Smooth muscle cell of the brain vasculature (primary cell): ENCODE measurements at regions not wholly inside any gene's neighbourhood (a gene's known extent, or its start where the extent isn't known, plus 50 kb on each side); places are given as distances from the start of the nearest gene placed in this dataset.

ENCODE experiments used
- DNase-seq: peaks from one replicate; pipeline ENCODE4 v3.0.0-alpha.2; 2012; ENCODE audit warnings: low read depth, low spot score

DNA sequence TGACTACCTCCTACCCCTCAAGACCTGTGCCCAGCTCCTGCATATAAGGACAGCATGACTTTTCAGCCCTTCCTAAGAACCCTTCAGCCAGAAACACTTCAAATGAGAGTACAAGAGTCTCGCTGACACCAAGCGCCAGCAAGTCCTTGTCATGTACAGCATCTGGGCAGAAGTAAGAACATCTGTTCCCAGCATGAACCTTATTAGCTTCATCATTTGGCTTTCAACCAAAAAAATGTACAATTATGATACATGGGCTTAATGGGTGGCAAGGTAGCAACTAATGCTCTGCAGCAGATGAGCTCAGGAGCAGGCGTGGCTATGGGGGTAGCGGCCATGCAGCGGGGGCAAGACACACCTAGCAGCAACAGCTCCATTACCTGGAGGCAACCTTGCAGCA lies 487.6 kb downstream of the COG6 start:
- DNase-seq: no peak

DNA sequence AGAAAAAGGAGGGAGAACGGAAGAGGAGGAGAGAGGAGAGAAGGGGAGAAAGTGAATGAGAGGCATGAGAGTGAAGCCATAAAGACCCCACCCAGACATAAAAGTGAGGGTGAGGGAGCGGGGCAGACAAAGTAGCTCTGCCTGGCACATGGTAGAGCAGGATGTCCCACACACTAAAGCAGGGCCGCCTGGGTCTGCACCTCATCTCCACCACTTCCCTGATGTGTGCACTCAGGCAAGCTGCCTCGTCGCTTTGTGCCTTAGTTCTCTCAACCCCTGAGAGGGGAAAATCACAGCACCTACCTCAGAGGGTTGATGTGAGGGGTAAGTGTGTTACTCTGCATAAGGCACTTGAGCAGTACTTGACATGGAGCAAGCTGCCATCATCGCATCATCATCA lies 488.1 kb downstream of the COG6 start:
- no peak for DNase-seq

DNA sequence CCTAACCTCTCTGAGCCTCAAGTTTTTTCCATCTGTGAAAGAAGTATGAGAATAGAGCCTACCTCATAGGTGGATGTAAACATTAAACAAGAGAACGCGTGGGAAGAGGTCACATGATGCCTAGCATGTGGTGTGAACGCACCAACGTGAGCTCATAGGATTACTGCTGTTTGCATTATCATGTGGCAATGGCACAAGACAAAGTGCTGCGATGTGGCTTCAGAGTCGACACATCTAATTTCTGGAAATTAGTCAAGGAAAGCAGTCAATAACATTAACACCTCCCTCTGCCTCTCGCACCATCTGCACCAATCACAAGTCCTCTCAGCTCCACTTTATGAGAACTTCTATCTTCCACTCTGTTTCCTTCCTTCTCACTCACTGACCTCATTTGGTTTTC lies 489.7 kb downstream of the COG6 start:
- DNase-seq: no peak

DNA sequence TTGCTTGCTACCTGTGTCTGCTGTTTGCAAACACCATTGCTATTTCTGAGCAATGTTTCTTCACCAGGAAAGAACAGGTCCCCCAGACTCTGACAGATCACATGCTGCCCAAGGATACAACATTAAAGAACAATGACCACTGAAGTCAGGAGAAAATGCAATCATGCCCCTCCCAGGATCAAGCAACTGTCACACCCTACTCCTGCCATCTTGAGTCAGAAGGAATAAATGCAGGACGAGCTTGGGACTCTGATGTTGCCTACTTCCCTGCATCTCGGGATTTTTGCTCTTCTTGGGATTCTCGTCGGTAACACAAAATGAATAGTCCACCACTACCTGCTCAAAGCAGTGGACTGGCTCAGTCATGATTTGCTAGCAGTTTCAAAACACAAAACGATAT lies 490.6 kb downstream of the COG6 start:
- DNase-seq: no peak

DNA sequence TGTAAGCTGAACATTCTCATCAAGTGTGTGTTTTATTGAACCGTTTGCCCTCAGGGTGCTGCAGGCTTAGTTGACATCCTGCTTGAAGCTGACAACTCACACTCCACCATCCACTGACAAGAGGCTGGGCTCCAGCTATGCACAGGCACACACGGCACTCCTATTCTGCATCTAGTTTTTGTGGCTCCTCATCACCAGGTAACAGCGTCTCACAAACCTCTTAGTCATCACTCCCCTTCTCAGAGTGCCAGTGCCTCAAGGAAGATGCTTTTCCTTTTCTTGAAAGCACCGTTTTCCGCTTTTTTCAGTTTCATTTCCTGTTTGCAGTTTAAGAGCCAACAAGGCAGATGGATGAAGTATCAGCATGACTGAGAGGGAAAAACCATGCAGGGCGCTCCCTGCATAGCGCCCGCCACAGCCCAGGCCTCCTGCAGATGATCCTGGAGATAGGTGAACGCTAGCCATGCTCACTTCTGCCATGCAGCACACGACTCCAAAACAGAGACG lies 491.2 kb downstream of the COG6 start:
- DNase-seq: no peak

DNA sequence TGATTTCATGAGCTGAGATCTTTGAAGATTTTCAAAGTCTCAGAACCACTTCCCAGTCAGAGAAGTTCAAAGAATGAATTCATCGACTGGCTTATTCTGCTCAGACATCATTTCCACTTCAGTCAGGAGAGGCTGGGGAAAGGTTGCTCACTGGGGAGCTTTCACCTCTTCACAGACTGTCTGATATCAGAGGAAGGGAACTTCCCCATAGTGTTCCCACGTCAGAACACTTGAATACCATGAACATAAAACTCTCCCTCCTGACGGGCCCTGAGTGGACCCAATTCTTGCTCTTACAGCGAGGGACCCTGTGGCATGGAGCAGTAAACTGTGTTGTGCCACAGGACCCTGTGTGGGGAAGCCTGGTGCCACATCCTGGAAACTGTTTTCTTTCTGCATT lies 492.6 kb downstream of the COG6 start:
- DNase-seq: no peak

DNA sequence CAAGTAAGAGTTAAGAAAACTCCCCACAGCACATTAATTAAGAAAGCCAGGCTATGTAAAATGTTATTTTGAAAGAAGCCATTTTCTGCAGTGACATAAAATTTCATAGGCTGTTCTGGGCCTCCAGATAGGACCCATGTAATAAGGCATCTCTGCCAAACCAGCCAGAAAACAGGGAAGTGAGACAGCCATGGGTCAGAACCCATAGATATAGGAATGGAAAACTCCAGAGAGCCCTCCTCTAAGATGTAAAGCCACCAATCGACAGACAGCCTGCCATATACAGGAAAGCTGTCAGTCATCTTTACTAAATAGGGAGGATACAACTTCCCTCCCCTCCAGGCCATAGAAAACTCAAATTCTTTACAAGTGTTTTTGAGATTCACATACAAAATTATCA lies 493.3 kb downstream of the COG6 start:
- no peak for DNase-seq

DNA sequence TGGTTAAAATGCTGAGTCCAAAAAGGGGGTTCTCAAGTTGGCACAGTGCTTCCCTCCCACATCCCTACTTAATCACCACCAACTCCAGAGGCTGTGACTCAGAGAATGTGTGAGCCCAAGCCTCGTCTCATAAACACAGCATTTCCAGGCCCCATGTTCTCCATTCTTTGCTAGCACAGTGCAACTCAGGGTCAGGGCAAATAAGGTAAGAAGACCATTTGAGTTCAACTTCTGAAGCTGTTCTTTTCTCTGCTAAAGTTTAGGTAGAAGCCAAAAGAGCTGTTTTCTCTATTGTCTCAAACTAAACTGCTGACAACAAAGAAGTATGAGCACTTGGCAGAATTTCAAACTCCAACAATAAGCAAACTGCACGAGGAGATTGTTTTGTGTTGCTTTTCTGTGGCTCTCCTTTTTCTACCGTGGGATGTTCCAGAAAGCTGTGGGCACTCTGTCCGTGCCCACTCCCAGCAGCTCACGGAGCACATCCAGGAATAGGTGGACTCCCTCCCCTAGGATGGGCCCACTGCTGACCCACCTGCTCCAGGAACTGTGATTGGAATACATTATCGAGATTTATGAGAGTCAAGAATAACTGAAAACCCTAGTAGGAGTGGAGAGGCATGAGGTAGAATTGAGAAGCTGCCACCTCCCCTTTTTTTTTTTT lies 494.3 kb downstream of the COG6 start:
- DNase-seq: peak; percentile 35

DNA sequence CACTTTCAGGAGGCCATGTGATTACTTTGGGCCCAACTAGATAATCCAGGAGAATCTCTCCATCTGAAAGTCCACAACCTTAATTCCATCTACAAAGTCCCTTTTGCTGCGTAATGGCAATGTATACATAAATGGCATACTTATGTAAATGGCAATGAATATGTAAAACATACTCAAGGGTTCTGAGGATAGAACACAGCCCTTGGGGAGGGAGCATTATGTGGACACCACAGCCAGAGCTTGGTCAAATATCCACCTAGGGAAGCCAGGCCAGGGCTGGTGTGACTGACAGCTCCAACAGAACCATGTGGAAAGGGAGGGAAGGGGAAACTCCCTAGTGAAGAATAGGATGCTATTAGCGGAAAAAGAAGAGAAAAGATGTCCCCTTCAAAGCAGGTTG lies 496.2 kb downstream of the COG6 start:
- DNase-seq: no peak

DNA sequence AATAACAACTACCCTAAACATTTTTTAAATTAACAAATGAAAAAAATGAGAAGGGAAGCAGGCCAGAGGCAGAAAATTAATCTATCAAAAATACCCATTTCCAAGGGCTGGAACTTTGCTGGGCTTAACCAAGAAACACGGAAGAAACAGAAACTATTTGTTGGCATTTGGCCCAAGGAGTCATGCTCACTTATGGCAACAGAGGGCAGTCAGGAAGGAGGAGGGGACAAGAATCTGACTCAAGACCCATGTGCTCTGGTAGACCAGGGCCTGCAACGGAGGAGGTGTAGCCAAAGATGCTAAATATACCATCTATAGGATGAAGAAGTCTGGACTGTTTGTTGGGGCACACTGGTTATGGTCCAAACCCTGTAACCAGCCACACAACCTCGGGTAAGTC lies 496.7 kb downstream of the COG6 start:
- DNase-seq: no peak

DNA sequence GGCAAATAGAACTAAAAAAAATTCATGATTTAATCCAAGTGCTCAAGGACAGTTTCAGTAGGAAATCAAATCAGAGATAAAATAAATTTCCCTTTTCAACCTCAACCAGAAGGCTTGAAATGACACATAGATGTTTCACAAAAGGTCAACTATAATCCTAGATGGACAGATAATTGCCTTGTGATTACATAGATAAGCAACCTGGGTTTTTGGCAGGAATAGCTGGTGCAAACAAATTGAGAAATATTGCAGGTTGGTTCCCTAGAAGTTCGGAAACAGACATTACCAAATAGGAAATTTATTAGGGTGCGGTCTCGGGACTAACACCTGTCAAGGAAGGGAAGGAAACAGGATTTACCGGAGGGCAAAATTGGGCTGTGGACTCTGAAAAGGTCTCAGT lies 497.5 kb downstream of the COG6 start:
- DNase-seq: no peak

DNA sequence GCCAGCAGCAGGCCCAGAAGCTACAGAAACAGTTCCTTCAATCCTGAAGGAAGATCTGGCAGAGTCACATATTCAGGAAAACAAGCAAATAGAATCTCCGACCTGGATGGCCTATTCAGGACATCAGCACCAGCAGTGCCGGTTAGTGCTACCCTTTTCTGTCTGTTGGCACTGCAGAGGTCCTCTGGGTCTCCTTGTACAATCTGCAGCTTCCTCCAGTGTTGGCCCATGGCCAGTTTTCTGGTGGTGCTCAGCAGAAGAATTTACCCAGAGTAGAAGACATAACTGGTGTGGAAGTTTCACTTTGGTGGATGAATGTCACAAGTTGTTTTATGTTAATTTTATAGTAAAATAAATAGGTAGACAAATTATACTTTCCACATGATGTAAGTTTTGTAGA lies 498.1 kb downstream of the COG6 start:
- DNase-seq: no peak

DNA sequence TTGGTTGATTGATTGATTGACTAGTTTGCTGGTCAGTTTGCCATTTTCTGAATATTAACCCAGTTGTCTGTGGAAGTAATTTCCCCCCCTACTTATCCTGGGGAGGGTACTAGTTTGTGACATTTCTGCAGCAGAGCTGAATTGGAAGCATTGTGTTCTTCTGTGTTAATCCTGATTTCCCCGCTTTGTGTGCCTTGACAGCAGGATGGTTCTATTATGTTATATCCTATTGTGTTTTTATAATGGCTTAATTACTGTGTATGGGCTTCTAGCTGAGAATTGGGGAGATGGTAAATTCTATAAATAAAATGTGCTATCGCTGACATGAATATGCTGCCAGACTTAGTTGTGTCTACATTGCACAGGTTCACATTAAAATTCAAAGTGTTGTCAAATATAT lies 499.7 kb downstream of the COG6 start:
- no peak for DNase-seq

DNA sequence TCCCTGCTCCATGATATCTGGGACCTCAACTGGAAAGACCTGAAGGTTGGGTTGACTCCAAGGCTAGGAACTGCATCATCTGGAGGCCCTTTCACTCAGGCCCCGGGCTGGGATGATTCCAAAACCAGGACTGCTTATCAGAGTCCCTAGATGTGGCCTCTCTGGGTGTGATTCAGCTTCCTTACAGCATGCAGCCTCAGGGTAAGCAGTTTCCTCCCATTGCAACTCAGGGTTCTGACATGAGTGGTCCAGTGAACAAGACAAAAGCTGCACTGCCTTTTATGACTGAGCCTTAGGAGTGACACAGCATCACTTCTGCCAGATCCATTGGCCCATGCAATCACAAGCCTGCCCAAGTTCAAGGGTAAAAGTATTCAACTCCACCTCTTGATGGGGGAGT lies 502.8 kb downstream of the COG6 start:
- no peak for DNase-seq

DNA sequence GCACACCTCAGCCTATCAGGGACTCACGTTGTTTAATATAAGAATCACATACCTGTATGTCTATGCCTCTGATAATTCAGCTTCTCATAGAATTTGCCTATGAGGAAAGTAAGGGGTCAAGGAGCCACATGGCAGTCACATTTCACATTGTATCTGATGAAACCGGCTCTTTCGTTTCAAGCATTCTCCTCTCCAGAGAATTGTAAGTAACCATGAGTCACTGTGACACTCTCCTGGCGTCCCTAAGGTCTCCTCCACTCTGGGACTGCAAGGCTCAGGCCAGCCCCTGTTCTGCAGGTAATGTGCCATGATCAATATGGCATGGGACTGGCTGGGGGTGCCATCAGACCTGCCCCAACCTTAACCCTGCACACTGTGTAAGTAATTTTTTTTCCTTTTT lies 503.3 kb downstream of the COG6 start:
- no peak for DNase-seq

DNA sequence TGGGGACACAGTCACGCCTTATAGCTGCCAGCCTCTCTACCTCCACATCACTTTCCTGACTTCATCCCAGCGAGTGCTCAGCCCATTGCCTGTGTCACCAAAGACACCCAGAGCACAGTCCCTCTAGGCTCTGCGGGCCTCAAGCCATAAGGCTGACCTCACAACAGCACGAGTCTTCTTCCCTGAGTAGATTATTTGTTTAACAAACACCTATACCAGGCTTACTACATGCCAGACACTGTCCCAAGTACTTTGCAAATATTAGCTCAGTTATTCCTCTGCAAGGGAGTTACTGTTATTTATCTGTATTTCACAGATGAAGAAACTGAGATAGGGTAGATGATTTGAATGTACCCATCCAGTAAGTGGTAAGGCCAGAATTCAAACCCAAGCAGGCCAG lies 504.3 kb downstream of the COG6 start:
- DNase-seq: no peak

DNA sequence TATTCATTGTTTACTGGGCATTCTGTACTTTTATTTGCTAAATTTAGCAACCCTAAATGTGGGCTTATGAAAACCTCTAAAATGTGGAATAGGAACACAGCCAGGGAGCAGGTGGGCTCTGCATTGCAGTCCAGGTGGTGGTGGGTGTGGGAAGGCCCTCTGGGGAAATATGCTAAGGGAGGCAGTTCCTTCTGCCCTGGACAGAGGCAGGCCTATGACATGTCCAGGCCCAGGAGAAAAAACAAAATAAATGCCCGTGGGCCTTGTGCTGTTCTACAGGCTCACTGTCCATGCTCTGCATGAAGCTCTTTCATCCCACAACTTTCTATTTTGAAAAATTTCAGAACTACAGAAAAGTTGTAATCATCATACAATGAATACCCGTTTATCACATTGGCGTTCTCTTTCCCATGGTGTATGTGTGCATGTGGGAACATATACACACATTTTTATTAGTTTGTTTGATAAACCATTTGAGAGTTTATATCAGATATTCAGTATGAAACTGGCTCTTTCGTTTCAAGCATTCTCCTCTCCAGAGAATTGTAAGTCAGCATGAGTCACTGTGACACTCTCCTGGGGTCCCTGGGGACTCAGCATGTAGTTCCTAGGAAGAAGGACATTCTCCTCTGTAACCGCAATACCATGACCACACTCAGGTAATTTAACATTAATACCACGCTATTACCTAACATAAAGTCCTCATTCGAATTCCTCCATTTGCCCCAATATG lies 505.3 kb downstream of the COG6 start:
- DNase-seq: no peak

DNA sequence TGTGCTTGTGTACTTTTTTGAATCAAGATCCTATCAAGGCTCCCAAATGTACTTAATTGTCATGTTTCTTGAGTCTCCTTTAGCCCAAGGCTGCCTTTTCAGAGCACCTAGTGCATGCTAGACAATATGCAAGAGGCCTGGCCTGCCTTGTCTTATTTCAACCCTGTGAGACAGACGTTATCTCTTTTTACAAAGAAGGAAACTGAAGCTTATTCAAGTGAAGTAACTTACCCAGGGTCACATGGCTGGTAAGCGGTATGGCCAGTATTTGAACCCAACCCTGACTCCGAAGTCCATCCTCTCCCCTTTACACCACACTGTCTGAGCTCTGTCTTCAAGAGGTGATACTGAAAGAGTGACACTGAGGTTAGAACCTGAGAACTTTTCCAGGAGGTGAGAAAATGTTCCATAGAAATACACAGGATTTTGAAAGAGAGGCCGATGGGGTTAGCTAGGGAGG lies 505.1 kb downstream of the FOXO1 start:
- DNase-seq: no peak

DNA sequence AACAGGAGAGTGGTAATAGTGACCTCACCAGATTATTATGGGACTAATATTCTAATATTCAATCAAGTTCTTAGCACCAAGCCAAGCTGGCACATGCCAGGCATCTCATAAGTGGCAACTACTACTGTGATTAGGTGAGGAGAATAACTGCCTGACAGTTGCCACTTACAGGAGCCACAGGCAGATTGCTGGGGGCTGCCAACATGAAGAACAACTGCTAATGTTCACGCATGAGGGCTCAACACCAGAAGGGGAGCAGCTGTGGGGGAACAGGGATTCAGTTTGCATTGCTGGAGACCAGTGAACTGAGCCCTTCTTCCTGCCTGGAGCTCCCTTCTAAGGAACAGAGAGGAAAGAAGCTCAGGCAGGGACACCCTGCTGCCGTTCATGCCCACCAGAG lies 504.5 kb downstream of the FOXO1 start:
- DNase-seq: no peak

DNA sequence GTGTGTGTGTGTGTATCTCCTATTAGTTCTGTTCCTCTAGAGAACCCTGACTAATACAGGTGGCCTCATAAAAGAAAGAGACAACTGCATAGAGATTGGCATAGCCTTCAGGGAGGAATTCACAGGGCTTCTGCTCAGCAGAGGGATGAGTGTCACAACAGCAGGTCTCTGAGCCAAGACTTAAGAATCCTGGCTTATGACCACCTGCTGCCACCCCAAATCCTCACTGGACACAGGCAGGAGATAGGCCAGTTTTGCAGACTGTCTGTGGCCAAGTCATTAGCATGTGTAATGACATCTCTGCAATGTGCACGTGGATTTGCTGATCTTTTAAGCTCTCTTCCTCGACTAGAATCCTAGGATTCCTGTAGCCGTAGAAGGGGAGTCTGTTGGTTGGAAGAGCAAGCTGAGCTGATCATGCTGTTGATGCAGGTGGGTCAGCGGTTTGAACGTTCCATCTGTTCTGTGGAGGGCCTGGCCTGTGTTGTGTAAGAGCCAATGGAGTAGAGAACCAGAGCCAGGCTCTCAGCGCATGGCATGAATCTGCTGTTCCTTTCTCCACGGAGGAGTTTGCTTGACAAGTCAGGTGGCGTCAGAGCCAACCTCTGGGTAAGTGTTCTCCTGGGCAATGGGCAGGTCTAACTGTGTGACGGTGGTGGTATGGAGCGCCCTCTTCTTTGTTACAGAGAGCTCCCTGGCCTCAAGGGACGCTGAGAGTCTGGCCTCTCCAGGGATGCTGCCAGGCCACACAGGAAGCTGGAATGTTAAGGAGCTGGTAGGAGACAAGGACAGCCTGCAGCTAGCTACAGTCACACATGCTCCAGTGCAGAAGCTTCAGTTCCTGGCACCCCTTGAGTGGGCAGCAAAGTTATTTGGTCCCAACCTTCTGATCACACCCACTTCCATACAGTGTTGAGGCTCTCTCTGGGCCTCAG lies 503.1 kb downstream of the FOXO1 start:
- no peak for DNase-seq

DNA sequence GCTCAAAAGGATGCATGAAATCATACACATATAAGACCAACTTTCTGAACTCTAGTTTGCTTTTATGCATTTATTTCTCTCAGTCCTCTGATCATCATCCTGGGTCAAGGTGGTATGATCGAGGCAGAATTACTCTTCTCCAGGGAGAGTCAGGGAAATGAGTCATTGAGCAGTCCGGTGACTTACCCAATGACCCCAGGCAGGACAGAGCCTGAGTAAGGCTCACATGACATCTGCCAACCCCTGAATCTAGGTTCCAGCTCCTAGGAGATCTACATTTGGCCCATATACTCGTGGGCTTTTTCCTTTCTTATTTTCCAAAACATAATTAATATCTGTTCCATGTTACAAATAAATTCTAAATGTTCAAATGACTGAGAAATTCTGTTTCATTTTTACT lies 502.3 kb downstream of the FOXO1 start:
- no peak for DNase-seq

DNA sequence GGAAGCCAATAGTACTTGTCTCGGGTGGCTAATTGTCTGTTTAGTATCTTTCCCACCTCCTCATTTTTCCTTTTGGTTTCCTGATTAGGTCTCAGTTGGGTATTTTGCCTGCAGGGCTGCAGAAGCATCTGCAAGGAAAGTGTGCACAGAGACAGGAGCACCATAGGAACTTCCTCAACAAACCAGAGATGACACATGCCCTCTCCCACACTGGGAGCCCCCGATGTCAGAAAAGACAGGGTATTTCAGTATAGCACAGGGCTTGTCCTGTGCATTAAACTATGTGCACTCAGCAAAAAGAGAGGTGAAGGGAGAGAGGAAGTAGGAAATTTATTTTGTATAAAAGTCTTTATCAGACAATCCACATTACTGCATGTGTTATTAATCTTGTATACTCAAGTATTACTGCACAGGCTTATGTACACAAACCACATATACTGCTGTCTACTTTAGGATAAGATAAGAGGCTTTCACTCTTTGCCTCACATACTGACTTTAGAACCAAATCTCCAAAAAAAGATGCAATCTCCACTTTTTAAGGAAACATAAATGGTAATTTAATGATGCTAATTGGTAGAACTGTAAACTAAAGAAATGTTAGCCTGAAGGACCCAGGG lies 501.0 kb downstream of the FOXO1 start:
- no peak for DNase-seq
